Loucy (cell line): ENCODE measurements at regions not wholly inside any gene's neighbourhood (a gene's known extent, or its start where the extent isn't known, plus 50 kb on each side); places are given as distances from the start of the nearest gene placed in this dataset.

Experiments
- H2AFZ ChIP-seq: fragments of 200-600 bp; sonication (generic); 2 replicates; pipeline ENCODE4 v1.6.0; 2016; ENCODE audit warnings: antibody characterized with exemption, mild to moderate bottlenecking, low read length, moderate library complexity
- H3F3A ChIP-seq: fragments of 200-600 bp; 2 replicates; pipeline ENCODE4 v1.6.0; 2016; ENCODE audit warnings: antibody characterized with exemption, low read depth, mild to moderate bottlenecking
- H3K27me3 ChIP-seq: fragments of 200-600 bp; sonication (generic); 2 replicates; pipeline ENCODE4 v1.6.1; 2014; ENCODE audit warnings: low read length, mild to moderate bottlenecking; ENCODE audit not compliant: insufficient read depth, poor library complexity, severe bottlenecking
- H3K36me3 ChIP-seq: fragments of 200-600 bp; sonication (generic); 2 replicates; pipeline ENCODE4 v1.6.1; 2016; ENCODE audit warnings: low read length; ENCODE audit not compliant: insufficient read depth
- H3K4me1 ChIP-seq: fragments of 200-600 bp; sonication (generic); 2 replicates; pipeline ENCODE4 v1.5.1; 2014; ENCODE audit warnings: low read length, mild to moderate bottlenecking; ENCODE audit not compliant: insufficient read depth, poor library complexity, severe bottlenecking
- H3K4me2 ChIP-seq: fragments of 200-600 bp; sonication (generic); 2 replicates; pipeline ENCODE4 v1.6.0; 2014; ENCODE audit warnings: antibody characterized with exemption, low read length, low read depth, mild to moderate bottlenecking; ENCODE audit not compliant: poor library complexity, severe bottlenecking
- H3K4me3 ChIP-seq: fragments of 200-600 bp; sonication (generic); 2 replicates; pipeline ENCODE4 v1.5.1; 2014; ENCODE audit warnings: low read length, mild to moderate bottlenecking, mixed read lengths; ENCODE audit not compliant: poor library complexity, severe bottlenecking
- H3K79me2 ChIP-seq: fragments of 200-600 bp; sonication (generic); 2 replicates; pipeline ENCODE4 v1.6.1; 2014; ENCODE audit warnings: low read length; ENCODE audit not compliant: insufficient read depth
- H3K9ac ChIP-seq: fragments of 200-600 bp; sonication (generic); 2 replicates; pipeline ENCODE4 v1.6.0; 2014; ENCODE audit warnings: mild to moderate bottlenecking, low read depth, low read length, moderate library complexity; ENCODE audit not compliant: poor library complexity, severe bottlenecking
- H3K9me2 ChIP-seq: fragments of 200-600 bp; sonication (generic); replicated peaks from 2 replicates; pipeline ENCODE4 v1.6.1; 2016; ENCODE audit warnings: low read depth, low read length, mixed read lengths
- H3K9me3 ChIP-seq: fragments of 200-600 bp; sonication (generic); 2 replicates; pipeline ENCODE4 v1.6.1; 2014; ENCODE audit warnings: mild to moderate bottlenecking, antibody characterized with exemption, low read length, low read depth; ENCODE audit not compliant: insufficient read depth
- H4K20me1 ChIP-seq: fragments of 200-600 bp; sonication (generic); 2 replicates; pipeline ENCODE4 v1.6.0; 2014; ENCODE audit warnings: antibody characterized with exemption, low read length, mild to moderate bottlenecking; ENCODE audit not compliant: insufficient read depth, poor library complexity, severe bottlenecking
- CTCF ChIP-seq: fragments of 200-600 bp; sonication (generic); conservative IDR thresholded peaks from 2 replicates; pipeline ENCODE4 v1.5.1; 2014; ENCODE audit warnings: mild to moderate bottlenecking, antibody characterized with exemption, low read length
- EZH2phosphoT487 ChIP-seq: fragments of 200-600 bp; IDR thresholded peaks from 2 replicates; pipeline ENCODE4 v1.6.1; 2018; ENCODE audit warnings: antibody characterized with exemption, mild to moderate bottlenecking, moderate library complexity, borderline replicate concordance

GRCh38 chr2:104052356-104052755, 801.6 kb upstream of the POU3F3 start:
- H3K4me2 ChIP-seq: no peak overlapping the region
- no peaks in the 10 kb centered on the region for H3F3A ChIP-seq
- H3K9me3 ChIP-seq: no peaks in the 10 kb centered on the region

GRCh38 chr2:104056451-104056850, 797.5 kb upstream of the POU3F3 start:
- Histone ChIP-seq H3K9me2 (no peaks in the 10 kb centered on the region), H3K79me2 (no peaks in the 10 kb centered on the region), H3K9ac (no peak overlapping the region), H3K4me1 (no peaks in the 10 kb centered on the region), H3K27me3 (no peaks in the 10 kb centered on the region), H3F3A (no peaks in the 10 kb centered on the region), H2AFZ (no peak overlapping the region), H3K36me3 (no peaks in the 10 kb centered on the region), H4K20me1 (no peaks in the 10 kb centered on the region), H3K4me2 (no peak overlapping the region), H3K9me3 (no peaks in the 10 kb centered on the region), H3K4me3 (no peak overlapping the region)
- TF ChIP-seq EZH2phosphoT487 (no peak), CTCF (no peak)

More at GRCh38 chr2:104052356-104052755, 801.6 kb upstream of the POU3F3 start:
- Histone ChIP-seq H3K4me1 (no peaks in the 10 kb centered on the region), H3K4me3 (no peak overlapping the region), H3K9ac (no peak overlapping the region), H3K9me2 (no peaks in the 10 kb centered on the region), H4K20me1 (no peaks in the 10 kb centered on the region), H2AFZ (no peak overlapping the region), H3K36me3 (no peaks in the 10 kb centered on the region), H3K27me3 (no peaks in the 10 kb centered on the region), H3K79me2 (no peaks in the 10 kb centered on the region)
- TF ChIP-seq EZH2phosphoT487 (no peak), CTCF (no peak)

GRCh38 chr2:104068665-104069064, 785.2 kb upstream of the POU3F3 start:
- Histone ChIP-seq H3K9ac (no peak overlapping the region), H3K9me2 (no peaks in the 10 kb centered on the region), H3K9me3 (no peaks in the 10 kb centered on the region), H3F3A (no peaks in the 10 kb centered on the region), H3K36me3 (no peaks in the 10 kb centered on the region), H3K4me2 (no peak overlapping the region), H3K4me3 (no peak overlapping the region), H3K27me3 (no peaks in the 10 kb centered on the region), H3K4me1 (no peaks in the 10 kb centered on the region), H2AFZ (no peak overlapping the region), H4K20me1 (no peaks in the 10 kb centered on the region), H3K79me2 (no peaks in the 10 kb centered on the region)
- TF ChIP-seq EZH2phosphoT487 (no peak), CTCF (no peak)
